NB4 (cell line): ENCODE measurements at regions not wholly inside any gene's neighbourhood (a gene's known extent, or its start where the extent isn't known, plus 50 kb on each side); places are given as distances from the start of the nearest gene placed in this dataset.

Experiments
- CTCF ChIP-seq: IDR thresholded peaks from one replicate; pipeline ENCODE4 v1.5.1; 2012; ENCODE audit warnings: low read depth, low read length
- POLR2A ChIP-seq: IDR thresholded peaks from 2 replicates; pipeline ENCODE4 v1.6.1; 2011; ENCODE audit warnings: mild to moderate bottlenecking; ENCODE audit not compliant: insufficient read length; ENCODE audit errors: extremely low read depth

GRCh38 chr5:118548761-118549720 is 439.3 kb downstream of the DTWD2 start:
- TF ChIP-seq POLR2A (no peak), CTCF (no peak)
